HG02840 (cell line): ENCODE measurements at regions not wholly inside any gene's neighbourhood (a gene's known extent, or its start where the extent isn't known, plus 50 kb on each side); places are given as distances from the start of the nearest gene placed in this dataset.
"Not testable (repeated sequence)": the region's sequence is repeated elsewhere in the genome, so short reads cannot be mapped to it uniquely, and the experiment has no call there.

Experiments
- ATAC-seq: cut with Tn5 transposase; IDR thresholded peaks from one replicate; pipeline ENCODE4 v1.9.1; 2021; ENCODE audit warnings: mild to moderate bottlenecking, moderate library complexity, moderate number of reproducible peaks; ENCODE audit not compliant: unreplicated experiment, low FRiP score

- no peak for ATAC-seq
Measured at GRCh38 chr6:15096894-15097837, 148.7 kb upstream of the JARID2 start.

- ATAC-seq = no peak
Measured at GRCh38 chr6:15101130-15101529, 144.7 kb upstream of the JARID2 start.

DNA sequence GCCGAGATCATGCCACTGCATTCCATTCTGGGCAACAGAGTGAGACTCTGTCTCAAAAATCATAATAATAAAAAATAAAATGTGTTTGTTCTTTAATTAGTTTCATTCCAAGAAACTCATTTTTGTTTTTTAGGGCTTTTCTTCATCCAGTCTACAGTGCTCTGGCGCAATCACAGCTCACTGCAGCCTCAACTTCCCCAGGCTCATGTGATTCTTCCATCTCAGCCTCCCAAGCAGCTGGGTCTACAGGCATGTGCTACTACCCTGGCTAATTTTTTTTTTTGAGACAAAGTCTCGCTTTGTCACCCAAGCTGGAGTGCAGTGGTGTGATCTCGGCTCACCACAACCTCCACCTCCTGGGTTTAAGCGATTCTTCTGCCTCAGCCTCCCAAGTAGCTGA lies 143.6 kb upstream of the JARID2 start:
- no peak for ATAC-seq

- ATAC-seq = no peak
Measured at GRCh38 chr6:15106958-15107643, 138.8 kb upstream of the JARID2 start.

DNA sequence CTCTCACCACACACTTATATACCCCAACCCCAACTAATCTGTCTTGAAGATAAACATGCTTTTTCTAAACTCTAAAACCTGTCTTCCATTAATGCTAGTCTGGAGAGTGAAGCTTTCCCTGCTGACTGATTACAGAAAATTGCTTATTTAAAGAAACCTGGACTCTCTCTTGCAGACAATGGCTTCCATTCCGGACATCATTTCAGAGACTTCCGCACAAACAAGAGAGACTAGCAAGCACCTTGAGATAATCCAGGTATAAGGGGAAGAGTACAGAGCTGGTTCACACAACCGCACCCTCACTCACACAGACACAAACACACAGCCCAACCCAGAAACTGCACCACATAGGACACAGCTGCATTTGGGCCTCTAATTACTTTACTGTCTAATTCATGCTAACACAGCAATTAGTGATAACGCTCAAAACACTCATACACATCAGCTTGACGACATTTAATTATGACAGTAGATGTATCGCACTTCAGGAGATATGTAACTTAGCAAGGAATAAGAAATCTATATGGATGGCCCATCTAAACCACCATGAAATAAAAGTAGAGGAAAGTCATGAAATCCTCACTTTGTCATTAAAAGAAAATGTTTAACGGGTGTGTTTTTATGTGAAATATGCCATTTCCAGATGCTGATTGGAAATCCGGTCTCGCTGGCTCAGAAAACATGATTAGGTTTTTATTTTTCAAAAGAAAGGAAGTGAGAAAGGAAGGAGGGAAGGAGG lies 138.1 kb upstream of the JARID2 start:
- no peak for ATAC-seq

GRCh38 chr6:15108383-15108715 lies 137.5 kb upstream of the JARID2 start:
- ATAC-seq = no peak

DNA sequence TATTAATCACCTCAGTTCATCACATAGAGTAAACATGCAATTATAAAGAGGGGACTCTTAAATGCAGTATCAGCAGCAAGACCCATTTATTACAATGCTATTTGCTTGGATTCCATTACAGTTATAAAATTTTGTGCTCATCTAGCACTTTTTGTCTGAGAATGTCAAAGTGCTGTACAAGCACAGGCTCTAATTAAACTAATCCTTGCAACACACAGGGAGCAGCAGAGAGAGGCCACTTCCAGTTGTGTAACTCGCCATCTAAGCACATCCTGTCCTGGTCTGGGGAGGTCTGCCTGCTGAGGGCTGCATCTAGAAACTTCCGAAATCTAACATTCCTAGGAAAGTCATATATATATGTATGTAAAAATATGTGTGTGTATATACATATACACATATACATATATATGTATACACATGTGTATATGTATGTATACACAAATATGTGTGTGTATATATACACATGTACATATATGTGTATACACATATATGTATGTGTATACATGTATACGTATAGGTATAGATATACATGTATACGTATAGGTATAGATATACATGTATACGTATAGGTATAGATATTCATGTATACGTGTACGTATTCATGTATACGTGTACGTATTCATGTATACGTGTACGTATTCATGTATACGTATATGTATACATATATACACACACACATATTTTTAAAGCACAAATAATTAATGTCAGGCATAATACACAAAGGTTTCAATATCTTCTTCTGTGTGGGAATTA lies 136.4 kb upstream of the JARID2 start:
- ATAC-seq = no peak

GRCh38 chr6:15110726-15111354 lies 135.0 kb upstream of the JARID2 start:
- no peak for ATAC-seq

DNA sequence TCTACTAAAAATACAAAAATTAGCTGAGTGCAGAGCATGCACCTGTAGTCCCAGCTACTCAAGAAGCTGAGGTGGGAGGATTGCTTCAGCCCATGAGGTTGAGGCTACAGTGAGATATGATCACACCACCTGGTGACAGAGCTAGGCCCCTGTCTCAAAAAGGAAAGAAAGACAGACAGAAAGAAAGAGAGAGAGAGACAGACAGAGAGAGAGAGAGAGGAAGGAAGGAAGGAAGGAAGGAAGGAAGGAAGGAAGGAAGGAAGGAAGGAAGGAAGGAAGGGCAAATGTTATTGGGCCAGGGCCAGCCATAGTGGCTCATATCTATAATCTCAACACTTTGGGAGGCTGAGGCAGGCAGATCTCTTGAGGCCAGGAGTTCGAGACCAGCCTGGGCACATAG lies 134.3 kb upstream of the JARID2 start:
- not testable (repeated sequence) for ATAC-seq

DNA sequence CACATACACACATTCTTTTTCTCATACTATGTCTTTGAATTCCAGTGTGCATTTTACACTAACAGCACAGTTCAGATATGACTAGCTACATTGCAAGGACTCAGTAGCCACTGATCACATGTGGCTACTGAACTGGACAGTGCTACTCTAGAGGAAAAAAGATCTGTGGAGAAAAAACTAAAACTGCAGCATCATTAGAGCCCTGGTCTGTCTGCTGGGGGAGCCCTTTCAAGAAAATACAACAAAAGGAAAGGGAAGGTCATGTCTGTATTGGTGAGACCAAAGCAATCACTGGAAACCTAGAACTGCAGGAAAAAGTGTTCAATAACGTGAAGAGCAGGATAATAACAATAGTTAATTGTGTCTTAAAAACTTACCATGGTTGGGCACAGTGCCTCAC lies 132.3 kb upstream of the JARID2 start:
- no peak for ATAC-seq

GRCh38 chr6:15114061-15114460 lies 131.8 kb upstream of the JARID2 start:
- no peak for ATAC-seq

- no peak for ATAC-seq
Measured at GRCh38 chr6:15116889-15117288, 129.0 kb upstream of the JARID2 start.

- no peak for ATAC-seq
Measured at GRCh38 chr6:15121443-15121842, 124.4 kb upstream of the JARID2 start.

- ATAC-seq = no peak
Measured at GRCh38 chr6:15121977-15122550, 123.8 kb upstream of the JARID2 start.

- ATAC-seq = no peak
Measured at GRCh38 chr6:15129887-15130286, 116.0 kb upstream of the JARID2 start.

DNA sequence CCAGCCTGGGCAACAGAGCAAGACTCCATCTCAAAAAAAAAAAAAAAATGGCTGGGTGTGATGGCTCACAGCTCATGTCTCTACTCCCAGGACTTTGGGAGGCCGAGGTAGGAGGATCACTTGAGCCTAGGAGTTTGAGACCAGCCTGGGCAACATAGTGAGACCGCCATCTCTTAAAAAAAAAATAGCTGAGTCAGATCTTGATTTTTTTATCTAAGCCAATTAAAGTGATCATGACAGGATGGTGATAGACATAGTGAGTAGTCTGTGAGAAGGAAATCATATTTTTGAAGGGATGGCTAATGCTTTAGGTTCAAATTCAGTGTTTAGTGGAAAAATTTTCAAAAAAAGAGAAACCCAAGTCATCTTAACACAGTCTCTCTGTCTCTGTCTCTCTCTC lies 114.6 kb upstream of the JARID2 start:
- ATAC-seq = no peak

- ATAC-seq = no peak
Measured at GRCh38 chr6:15131651-15132061, 114.2 kb upstream of the JARID2 start.

DNA sequence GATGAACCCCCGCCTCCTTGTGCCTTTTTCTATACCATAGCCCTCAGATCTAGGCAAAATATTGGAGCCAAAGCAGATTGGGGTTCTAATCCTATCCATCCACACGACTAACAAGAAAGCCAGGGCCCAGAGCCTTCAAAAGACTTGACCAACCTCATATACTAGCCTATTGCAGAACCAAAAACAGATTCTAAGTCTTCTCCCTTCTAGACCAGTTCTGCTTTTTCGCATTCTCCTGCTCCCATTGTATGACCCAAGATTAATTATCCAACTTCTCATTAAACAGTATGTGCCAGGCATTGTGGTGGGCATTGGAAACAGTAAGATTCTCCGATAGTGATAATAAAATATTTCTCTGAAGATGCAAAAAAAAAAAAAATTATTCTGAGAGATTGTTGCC lies 113.7 kb upstream of the JARID2 start:
- no peak for ATAC-seq

DNA sequence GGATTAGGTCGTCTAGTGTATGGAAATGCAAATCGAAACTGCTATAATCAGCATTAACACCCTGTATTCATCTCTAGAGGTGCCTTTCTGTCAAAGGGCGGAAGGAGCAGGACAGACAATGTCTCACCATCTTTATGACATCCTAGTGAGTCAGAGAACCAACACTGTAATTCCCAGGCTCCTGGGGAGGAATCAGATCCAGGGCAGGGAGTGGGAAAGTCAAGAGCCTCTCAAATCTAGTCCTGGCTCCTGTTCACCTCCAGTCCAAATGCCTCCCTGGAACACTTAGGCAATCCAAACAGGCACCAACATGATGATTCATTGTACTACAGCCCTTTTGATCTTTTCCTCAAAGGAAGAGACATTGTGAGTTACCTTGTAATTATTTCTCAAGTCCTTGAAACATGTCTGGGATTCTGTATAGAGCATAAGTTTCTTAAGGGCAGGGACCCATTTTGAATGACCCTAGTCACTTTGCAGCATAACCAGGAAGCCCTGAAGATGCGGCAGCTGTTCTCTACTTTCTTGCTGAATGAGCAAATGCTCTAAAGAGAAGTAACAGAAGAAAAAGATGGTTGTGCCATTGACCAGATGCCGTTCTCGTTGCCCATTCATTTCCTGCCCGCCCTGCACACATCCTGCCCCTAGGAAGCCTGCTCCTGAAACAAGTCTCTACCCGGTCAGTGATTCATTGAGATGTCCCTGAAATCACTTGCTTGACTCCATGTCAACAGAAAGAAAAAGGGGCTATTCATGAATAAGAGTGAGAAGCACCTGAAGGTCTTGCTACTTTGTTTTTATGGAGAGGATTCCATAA lies 112.8 kb upstream of the JARID2 start:
- no peak for ATAC-seq
